Smooth muscle cell (in vitro differentiated cells): ENCODE measurements at regions not wholly inside any gene's neighbourhood (a gene's known extent, or its start where the extent isn't known, plus 50 kb on each side); places are given as distances from the start of the nearest gene placed in this dataset.
A peak's percentile ranks its signal among the peaks of the same experiment; 100 is the strongest.

ENCODE experiments used
- DNase-seq: peaks from one replicate; lab custom pipeline; 2025; ENCODE audit not compliant: unreplicated experiment; lab: John Stamatoyannopoulos, UW
- H2AFZ ChIP-seq: fragments of 200-600 bp; sonication (generic); 2 replicates; pipeline ENCODE4 v1.6.0; 2016; ENCODE audit warnings: antibody characterized with exemption, low read depth, mild to moderate bottlenecking
- H3F3A ChIP-seq: fragments of 200-600 bp; sonication (generic); 2 replicates; pipeline ENCODE4 v1.6.0; 2017; ENCODE audit warnings: antibody characterized with exemption, low read depth
- H3K27ac ChIP-seq: fragments of 200-600 bp; sonication (generic); 2 replicates; pipeline ENCODE4 v1.5.1; 2016; ENCODE audit warnings: low read depth, mild to moderate bottlenecking
- H3K27me3 ChIP-seq: fragments of 200-600 bp; sonication (generic); 2 replicates; pipeline ENCODE4 v1.6.1; 2016; ENCODE audit warnings: low read depth, mild to moderate bottlenecking
- H3K36me3 ChIP-seq: fragments of 200-600 bp; sonication (generic); 2 replicates; pipeline ENCODE4 v1.5.1; 2016; ENCODE audit warnings: low read depth
- H3K4me1 ChIP-seq: fragments of 200-600 bp; sonication (generic); 2 replicates; pipeline ENCODE4 v1.5.1; 2016; ENCODE audit warnings: low read depth
- H3K4me2 ChIP-seq: fragments of 200-600 bp; sonication (generic); 2 replicates; pipeline ENCODE4 v1.6.0; 2016; ENCODE audit warnings: mild to moderate bottlenecking
- H3K4me3 ChIP-seq: fragments of 200-600 bp; sonication (generic); 2 replicates; pipeline ENCODE4 v1.5.1; 2016; ENCODE audit warnings: mild to moderate bottlenecking
- H3K79me2 ChIP-seq: fragments of 200-600 bp; sonication (generic); 2 replicates; pipeline ENCODE4 v1.6.0; 2016; ENCODE audit warnings: low read depth, mild to moderate bottlenecking
- H3K9ac ChIP-seq: fragments of 200-600 bp; sonication (generic); 2 replicates; pipeline ENCODE4 v1.6.0; 2016; ENCODE audit warnings: low read depth
- H3K9me3 ChIP-seq: fragments of 200-600 bp; sonication (generic); replicated peaks from 2 replicates; pipeline ENCODE4 v1.5.1; 2016; ENCODE audit warnings: low read depth
- H4K20me1 ChIP-seq: fragments of 200-600 bp; sonication (generic); 2 replicates; pipeline ENCODE4 v1.6.0; 2016; ENCODE audit warnings: low read depth
- CTCF ChIP-seq: fragments of 200-600 bp; sonication (generic); IDR thresholded peaks from 2 replicates; pipeline ENCODE4 v1.5.1; 2017; ENCODE audit warnings: borderline replicate concordance, mild to moderate bottlenecking, antibody characterized with exemption; ENCODE audit not compliant: insufficient read depth, poor library complexity, severe bottlenecking
- WGBS: methylation state at CpG from one replicate; pipeline ENCODE4 v1.1.7; 2016; ENCODE audit warnings: low lambda C conversion rate; 5-methylcytosine and 5-hydroxymethylcytosine counted together

- no peaks in the 10 kb centered on the region for H3K36me3 ChIP-seq
- 93% methylated on average over 3 of the region's 3 CpGs for WGBS
- H3K9me3 ChIP-seq, result no peaks in the 10 kb centered on the region
- peaks cover 6% of the 10 kb centered on the region for H3F3A ChIP-seq
- no peak overlapping the region for H3K4me2 ChIP-seq
- H4K20me1 ChIP-seq, result no peaks in the 10 kb centered on the region
- H3K4me1 ChIP-seq, result peaks cover 8% of the 10 kb centered on the region
- no peaks in the 10 kb centered on the region for H3K79me2 ChIP-seq
- no peaks in the 10 kb centered on the region for H3K27me3 ChIP-seq
- H3K4me3 ChIP-seq, result no peak overlapping the region
- H3K9ac ChIP-seq, result no peak overlapping the region
- no peak overlapping the region for H3K27ac ChIP-seq
- no peak for TF ChIP-seq CTCF
- H2AFZ ChIP-seq, result no peak overlapping the region
- no peak for DNase-seq
Observed at GRCh38 chr17:31750578-31750977, 108.5 kb downstream of the COPRS start.

GRCh38 chr17:31748881-31749280 lies 110.2 kb downstream of the COPRS start:
- H3K4me3 ChIP-seq, result no peak overlapping the region
- no peaks in the 10 kb centered on the region for H3K36me3 ChIP-seq
- H3K79me2 ChIP-seq, result no peaks in the 10 kb centered on the region
- peak overlapping the region; percentile 39 for H3K4me2 ChIP-seq
- no peaks in the 10 kb centered on the region for H4K20me1 ChIP-seq
- H3K4me1 ChIP-seq, result peaks cover 17% of the 10 kb centered on the region
- H3K27me3 ChIP-seq, result no peaks in the 10 kb centered on the region
- H3K9me3 ChIP-seq, result no peaks in the 10 kb centered on the region
- 18% methylated on average over 3 of the region's 3 CpGs for WGBS
- H3F3A ChIP-seq, result peaks cover 16% of the 10 kb centered on the region
- H3K9ac ChIP-seq, result no peak overlapping the region
- peak overlapping the region; percentile 82 for H2AFZ ChIP-seq
- no peak for TF ChIP-seq CTCF
- H3K27ac ChIP-seq, result peak overlapping the region; percentile 20
- no peak for DNase-seq

- no peak overlapping the region for H3K27ac ChIP-seq
- no peak overlapping the region for H3K4me3 ChIP-seq
- no peak for TF ChIP-seq CTCF
- no peaks in the 10 kb centered on the region for H3K36me3 ChIP-seq
- H2AFZ ChIP-seq, result no peak overlapping the region
- H3K27me3 ChIP-seq, result no peaks in the 10 kb centered on the region
- no peaks in the 10 kb centered on the region for H4K20me1 ChIP-seq
- H3K79me2 ChIP-seq, result no peaks in the 10 kb centered on the region
- peaks cover 21% of the 10 kb centered on the region for H3K4me1 ChIP-seq
- no peak overlapping the region for H3K9ac ChIP-seq
- no peak overlapping the region for H3K4me2 ChIP-seq
- no peak for DNase-seq
- no peaks in the 10 kb centered on the region for H3K9me3 ChIP-seq
- peaks cover 26% of the 10 kb centered on the region for H3F3A ChIP-seq
Observed at GRCh38 chr17:31746884-31747495, 112.1 kb downstream of the COPRS start.

- no peak overlapping the region for H3K4me3 ChIP-seq
- H3K27ac ChIP-seq, result no peak overlapping the region
- 88% methylated on average over 8 of the region's 8 CpGs for WGBS
- H4K20me1 ChIP-seq, result no peaks in the 10 kb centered on the region
- no peaks in the 10 kb centered on the region for H3K27me3 ChIP-seq
- no peaks in the 10 kb centered on the region for H3K79me2 ChIP-seq
- H3K9ac ChIP-seq, result no peak overlapping the region
- no peaks in the 10 kb centered on the region for H3K9me3 ChIP-seq
- H3K4me1 ChIP-seq, result peaks cover 21% of the 10 kb centered on the region
- H2AFZ ChIP-seq, result no peak overlapping the region
- no peak for DNase-seq
- H3K4me2 ChIP-seq, result no peak overlapping the region
- H3K36me3 ChIP-seq, result no peaks in the 10 kb centered on the region
- TF ChIP-seq CTCF, result no peak
- H3F3A ChIP-seq, result peaks cover 26% of the 10 kb centered on the region
Observed at GRCh38 chr17:31745964-31746600, 113.0 kb downstream of the COPRS start.
